ENCODE measurements at regions not wholly inside any gene's neighbourhood (a gene's known extent, or its start where the extent isn't known, plus 50 kb on each side); places are given as distances from the start of the nearest gene placed in this dataset.

DNA sequence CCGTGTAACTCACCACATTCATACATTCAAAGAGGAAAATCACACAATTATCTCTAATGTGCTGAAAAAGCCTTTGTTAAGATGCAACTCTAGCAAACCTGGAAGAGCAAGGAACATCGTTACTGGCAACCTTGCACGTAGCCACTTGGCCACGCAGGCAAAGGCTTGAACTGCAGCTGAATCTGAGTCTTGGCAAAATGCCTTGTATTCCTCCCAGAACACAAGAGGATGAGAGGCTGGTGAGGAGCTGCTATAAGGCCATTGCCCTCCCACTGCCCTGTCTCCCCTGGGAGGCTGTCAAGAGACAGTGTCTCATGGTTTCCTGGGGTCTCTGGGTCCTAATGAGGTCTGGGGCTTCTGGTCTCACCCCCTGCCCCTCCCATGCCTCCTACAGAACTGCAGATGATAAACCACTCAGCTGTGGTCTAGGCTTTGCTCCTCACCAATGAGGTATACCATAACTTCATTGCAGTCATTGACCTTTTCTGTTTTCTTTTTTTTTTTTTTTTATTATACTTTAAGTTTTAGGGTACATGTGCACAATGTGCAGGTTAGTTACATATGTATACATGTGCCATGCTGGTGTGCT lies 141.4 kb downstream of the SPP2 start:
- TF ChIP-seq CTCF (IDR thresholded peaks at IDR 0.05), result no peak
- no peak for TF ChIP-seq POLR2AphosphoS5 (IDR thresholded peaks at IDR 0.05)

All from transverse colon (tissue), 4 donors.